ENCODE measurements at regions not wholly inside any gene's neighbourhood (a gene's known extent, or its start where the extent isn't known, plus 50 kb on each side); places are given as distances from the start of the nearest gene placed in this dataset.

DNA sequence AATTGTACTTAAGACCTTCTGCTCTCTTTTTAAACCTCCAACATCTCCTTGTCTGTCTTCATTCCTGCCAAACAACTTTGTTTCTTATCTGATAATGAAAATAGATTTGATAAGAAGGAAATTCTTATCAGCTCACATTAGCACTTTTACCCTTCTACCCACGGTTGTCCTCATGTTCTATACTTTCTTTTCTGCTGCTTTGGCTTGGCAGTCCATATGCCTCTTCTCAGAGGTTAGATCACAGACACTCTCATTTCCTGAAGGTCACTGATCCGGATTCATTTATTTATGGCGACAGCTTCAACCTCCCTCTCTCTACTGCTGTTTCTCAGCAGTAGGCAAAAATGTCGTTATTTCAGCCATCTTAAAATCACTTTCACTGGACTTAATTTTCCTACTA, 2015.8 kb downstream of the NCAM2 start:
- H3K9me3 ChIP-seq (replicated peaks): no peaks in the 10 kb centered on the region
- no peaks in the 10 kb centered on the region for H3K4me1 ChIP-seq
- H3K4me3 ChIP-seq: no peak overlapping the region
- TF ChIP-seq, protein P1, sequence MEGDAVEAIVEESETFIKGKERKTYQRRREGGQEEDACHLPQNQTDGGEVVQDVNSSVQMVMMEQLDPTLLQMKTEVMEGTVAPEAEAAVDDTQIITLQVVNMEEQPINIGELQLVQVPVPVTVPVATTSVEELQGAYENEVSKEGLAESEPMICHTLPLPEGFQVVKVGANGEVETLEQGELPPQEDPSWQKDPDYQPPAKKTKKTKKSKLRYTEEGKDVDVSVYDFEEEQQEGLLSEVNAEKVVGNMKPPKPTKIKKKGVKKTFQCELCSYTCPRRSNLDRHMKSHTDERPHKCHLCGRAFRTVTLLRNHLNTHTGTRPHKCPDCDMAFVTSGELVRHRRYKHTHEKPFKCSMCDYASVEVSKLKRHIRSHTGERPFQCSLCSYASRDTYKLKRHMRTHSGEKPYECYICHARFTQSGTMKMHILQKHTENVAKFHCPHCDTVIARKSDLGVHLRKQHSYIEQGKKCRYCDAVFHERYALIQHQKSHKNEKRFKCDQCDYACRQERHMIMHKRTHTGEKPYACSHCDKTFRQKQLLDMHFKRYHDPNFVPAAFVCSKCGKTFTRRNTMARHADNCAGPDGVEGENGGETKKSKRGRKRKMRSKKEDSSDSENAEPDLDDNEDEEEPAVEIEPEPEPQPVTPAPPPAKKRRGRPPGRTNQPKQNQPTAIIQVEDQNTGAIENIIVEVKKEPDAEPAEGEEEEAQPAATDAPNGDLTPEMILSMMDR (IDR thresholded peaks at IDR 0.05; ENCODE audit: borderline replicate concordance): no peak
- DNase-seq: no peak
- intact Hi-C loops (cut with micrococcal nuclease): no loop called here
- H3K27ac ChIP-seq (replicated peaks): no peak overlapping the region
- H3K27me3 ChIP-seq (ENCODE audit: low read depth): no peaks in the 10 kb centered on the region
- H3K36me3 ChIP-seq: no peaks in the 10 kb centered on the region

GRCh38 chr21:23016617-23017016, 2018.4 kb downstream of the NCAM2 start:
- H3K27ac ChIP-seq (replicated peaks): no peak overlapping the region
- no peaks in the 10 kb centered on the region for H3K36me3 ChIP-seq
- TF ChIP-seq, protein P1 (IDR thresholded peaks at IDR 0.05; ENCODE audit: borderline replicate concordance): no peak
- no peaks in the 10 kb centered on the region for H3K27me3 ChIP-seq (ENCODE audit: low read depth)
- intact Hi-C loops (cut with micrococcal nuclease): no loop called here
- no peaks in the 10 kb centered on the region for H3K4me1 ChIP-seq
- DNase-seq: no peak
- H3K9me3 ChIP-seq (replicated peaks): peaks cover 2% of the 10 kb centered on the region
- H3K4me3 ChIP-seq: no peak overlapping the region

DNA sequence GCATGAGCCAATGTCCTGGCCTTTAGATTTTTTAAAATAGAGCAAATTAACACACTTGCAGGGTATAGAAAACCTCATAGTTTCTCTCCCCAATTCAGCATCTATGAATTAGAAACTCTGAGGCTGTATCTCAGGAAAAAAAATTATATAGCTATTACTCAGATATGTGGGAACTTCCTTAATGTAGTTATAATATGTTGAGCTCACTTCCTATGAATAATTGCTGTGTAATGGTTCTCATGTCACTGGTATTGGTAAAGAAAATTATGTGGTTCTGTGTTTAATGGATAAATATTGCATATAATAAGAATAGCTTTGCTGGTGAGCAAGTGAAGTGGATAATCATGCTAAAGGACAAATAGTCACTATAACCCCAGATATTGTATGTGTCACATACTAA, 2019.8 kb downstream of the NCAM2 start:
- Histone ChIP-seq H3K4me3 (no peak overlapping the region), H3K27me3 (ENCODE audit: low read depth) (no peaks in the 10 kb centered on the region), H3K9me3 (replicated peaks) (peaks cover 6% of the 10 kb centered on the region), H3K27ac (replicated peaks) (no peak overlapping the region), H3K36me3 (no peaks in the 10 kb centered on the region), H3K4me1 (no peaks in the 10 kb centered on the region)
- TF ChIP-seq, protein P1 (IDR thresholded peaks at IDR 0.05; ENCODE audit: borderline replicate concordance): no peak
- no peak for DNase-seq
- intact Hi-C loops (cut with micrococcal nuclease): no loop called here

DNA sequence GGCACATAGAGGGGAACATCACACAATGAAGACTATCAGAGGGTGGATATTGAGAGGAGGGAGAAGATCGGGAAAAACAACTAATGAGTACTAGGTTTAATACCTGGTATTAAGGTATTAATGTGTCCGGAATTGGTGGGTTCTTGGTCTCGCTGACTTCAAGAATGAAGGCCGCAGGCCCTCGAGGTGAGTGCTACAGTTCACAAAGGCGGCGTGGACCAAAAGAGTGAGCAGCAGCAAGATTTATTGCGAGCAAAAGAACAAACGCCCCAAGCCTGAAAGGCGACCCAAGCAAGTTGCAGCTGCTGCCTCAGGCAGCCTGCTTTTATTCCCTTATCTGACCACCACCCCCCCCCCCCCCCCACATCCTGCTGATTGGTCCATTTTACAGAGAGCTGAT, 2022.8 kb downstream of the NCAM2 start:
- DNase-seq: no peak
- TF ChIP-seq, protein P1 (IDR thresholded peaks at IDR 0.05; ENCODE audit: borderline replicate concordance): no peak
- Histone ChIP-seq H3K9me3 (replicated peaks) (peaks cover 6% of the 10 kb centered on the region), H3K27ac (replicated peaks) (no peak overlapping the region), H3K4me1 (no peaks in the 10 kb centered on the region), H3K27me3 (ENCODE audit: low read depth) (no peaks in the 10 kb centered on the region), H3K36me3 (no peaks in the 10 kb centered on the region), H3K4me3 (no peak overlapping the region)
- intact Hi-C loops (cut with micrococcal nuclease): no loop called here

DNA sequence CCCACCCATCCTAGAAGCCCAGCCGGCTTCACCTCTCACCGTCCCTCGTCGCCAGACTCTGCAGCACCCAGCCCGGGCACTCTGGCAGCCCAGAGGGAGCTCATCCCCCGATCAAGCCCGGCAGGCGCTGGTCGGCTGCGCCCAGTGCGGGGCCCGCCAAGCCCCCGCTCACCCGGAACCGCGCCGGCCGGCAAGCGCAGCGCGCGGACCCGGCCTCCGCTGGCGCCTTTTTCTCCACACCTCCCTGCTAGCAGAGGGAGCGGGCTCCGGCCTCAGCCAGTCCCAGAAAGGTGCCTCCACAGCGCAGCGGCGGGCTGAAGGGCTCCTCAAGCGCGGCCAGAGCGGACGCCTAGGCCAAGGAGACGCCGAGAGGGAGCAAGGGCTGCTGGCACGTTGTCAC, 2023.3 kb downstream of the NCAM2 start:
- Histone ChIP-seq H3K4me3 (no peak overlapping the region), H3K27me3 (ENCODE audit: low read depth) (no peaks in the 10 kb centered on the region), H3K36me3 (no peaks in the 10 kb centered on the region), H3K9me3 (replicated peaks) (peaks cover 6% of the 10 kb centered on the region), H3K4me1 (no peaks in the 10 kb centered on the region), H3K27ac (replicated peaks) (no peak overlapping the region)
- DNase-seq: no peak
- TF ChIP-seq, protein P1 (IDR thresholded peaks at IDR 0.05; ENCODE audit: borderline replicate concordance): no peak
- intact Hi-C loops (cut with micrococcal nuclease): no loop called here

GRCh38 chr21:23026878-23027277, 2028.7 kb downstream of the NCAM2 start:
- Histone ChIP-seq H3K36me3 (no peaks in the 10 kb centered on the region), H3K27ac (replicated peaks) (no peak overlapping the region), H3K4me1 (no peaks in the 10 kb centered on the region), H3K9me3 (replicated peaks) (peaks cover 1% of the 10 kb centered on the region), H3K4me3 (no peak overlapping the region), H3K27me3 (ENCODE audit: low read depth) (no peaks in the 10 kb centered on the region)
- intact Hi-C loops (cut with micrococcal nuclease): no loop called here
- DNase-seq: no peak
- TF ChIP-seq, protein P1 (IDR thresholded peaks at IDR 0.05; ENCODE audit: borderline replicate concordance): no peak

Measured in left ventricle myocardium inferior (tissue), 1 donor.